ENCODE measurements at regions not wholly inside any gene's neighbourhood (a gene's known extent, or its start where the extent isn't known, plus 50 kb on each side); places are given as distances from the start of the nearest gene placed in this dataset.

DNA sequence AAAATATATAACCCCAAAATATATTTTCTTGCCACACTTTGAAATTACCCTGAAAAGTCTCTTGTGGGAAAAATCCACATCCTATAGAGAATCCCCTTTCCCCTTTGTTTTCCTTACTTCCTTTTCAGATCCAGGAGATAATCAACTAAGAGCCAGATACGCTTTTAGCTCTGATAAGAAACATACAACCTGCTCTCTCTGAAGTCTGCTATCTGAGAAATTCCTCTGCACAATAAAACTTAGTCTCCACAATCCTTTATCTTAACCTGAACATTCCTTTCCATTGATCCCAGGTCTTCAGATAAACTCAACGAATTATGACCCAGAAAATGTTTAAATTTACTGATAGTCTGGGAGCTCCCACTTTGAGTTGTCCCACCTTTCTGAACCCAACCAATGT, 233.4 kb upstream of the SETMAR start:
- Histone ChIP-seq H2BK120ac (ENCODE audit: low read depth, low read length) (no peak overlapping the region), H3K27ac (ENCODE audit: insufficient read depth, low read length) (no peak overlapping the region), H3K9me3 (ENCODE audit: control insufficient read depth, insufficient read depth, low read length) (peaks cover 16% of the 10 kb centered on the region), H2BK5ac (ENCODE audit: low read depth, low read length, poor library complexity, severe bottlenecking) (no peak overlapping the region), H3K4ac (ENCODE audit: low read depth, low read length) (no peak overlapping the region), H2BK20ac (ENCODE audit: low read depth, low read length) (no peak overlapping the region), H3K4me2 (ENCODE audit: low read depth, low read length) (no peak overlapping the region), H2BK15ac (ENCODE audit: low read depth, low read length) (no peak overlapping the region), H3K4me1 (ENCODE audit: control insufficient read depth, insufficient read depth, low read length) (no peaks in the 10 kb centered on the region), H3K4me3 (ENCODE audit: insufficient read depth, low read depth, low read length) (no peak overlapping the region), H3K18ac (ENCODE audit: low read depth, low read length) (no peak overlapping the region), H3K56ac (ENCODE audit: extremely low read depth, insufficient read depth, low read length) (no peak overlapping the region), H4K8ac (ENCODE audit: low read depth in 2 of 2, low read length in 2 of 2) (no peak overlapping the region), H2AK5ac (ENCODE audit: low read depth, low read length) (no peak overlapping the region), H4K5ac (ENCODE audit: low read depth, low read length) (no peak overlapping the region), H4K20me1 (ENCODE audit: insufficient read depth, low read length) (no peaks in the 10 kb centered on the region), H3K9ac (ENCODE audit: low read depth, low read length) (no peak overlapping the region), H3K23ac (ENCODE audit: low read depth, low read length) (no peak overlapping the region), H3K14ac (replicated peaks; ENCODE audit: low read depth, low read length) (no peak overlapping the region), H3K79me1 (ENCODE audit: low read depth in 1 of 2, low read length in 2 of 2) (no peaks in the 10 kb centered on the region), H4K91ac (ENCODE audit: insufficient read depth, low read depth, low read length) (no peak overlapping the region), H3K27me3 (ENCODE audit: control insufficient read depth, insufficient read depth, low read length) (no peaks in the 10 kb centered on the region), H3K9me1 (ENCODE audit: insufficient read depth, low read length) (no peaks in the 10 kb centered on the region), H2AFZ (replicated peaks; ENCODE audit: low read length, poor library complexity) (no peak overlapping the region), H3K36me3 (ENCODE audit: control insufficient read depth, insufficient read depth, low read length) (no peaks in the 10 kb centered on the region), H2AK9ac (replicated peaks; ENCODE audit: low read depth, low read length, poor library complexity) (no peak overlapping the region)
- TF ChIP-seq NFE2L2 (IDR thresholded peaks at IDR 0.05; ENCODE audit: low read depth, low read length) (no peak), MXI1 (IDR thresholded peaks at IDR 0.05; ENCODE audit: borderline replicate concordance, low read depth, low read length) (no peak), MAFK (IDR thresholded peaks at IDR 0.05; ENCODE audit: low read depth, low read length) (no peak), SMC3 (IDR thresholded peaks at IDR 0.05; ENCODE audit: low read depth, low read length) (no peak), RCOR1 (IDR thresholded peaks at IDR 0.05; ENCODE audit: insufficient replicate concordance, low read length) (no peak), FOS (IDR thresholded peaks at IDR 0.05; ENCODE audit: low read depth, low read length) (no peak), CHD1 (IDR thresholded peaks at IDR 0.05; ENCODE audit: low read depth, low read length) (no peak), RFX5 (IDR thresholded peaks at IDR 0.05; ENCODE audit: low read depth, low read length) (no peak), CEBPB (IDR thresholded peaks at IDR 0.05; ENCODE audit: low read depth, low read length) (no peak), POLR2A (IDR thresholded peaks at IDR 0.05; ENCODE audit: low read depth, low read length) (no peak), RAD21 (IDR thresholded peaks at IDR 0.05; ENCODE audit: low read length) (no peak), MAZ (IDR thresholded peaks at IDR 0.05; ENCODE audit: borderline replicate concordance, low read depth, low read length) (no peak), BHLHE40 (IDR thresholded peaks at IDR 0.05; ENCODE audit: low read depth, low read length) (no peak)
- TF ChIP-seq, protein P1, sequence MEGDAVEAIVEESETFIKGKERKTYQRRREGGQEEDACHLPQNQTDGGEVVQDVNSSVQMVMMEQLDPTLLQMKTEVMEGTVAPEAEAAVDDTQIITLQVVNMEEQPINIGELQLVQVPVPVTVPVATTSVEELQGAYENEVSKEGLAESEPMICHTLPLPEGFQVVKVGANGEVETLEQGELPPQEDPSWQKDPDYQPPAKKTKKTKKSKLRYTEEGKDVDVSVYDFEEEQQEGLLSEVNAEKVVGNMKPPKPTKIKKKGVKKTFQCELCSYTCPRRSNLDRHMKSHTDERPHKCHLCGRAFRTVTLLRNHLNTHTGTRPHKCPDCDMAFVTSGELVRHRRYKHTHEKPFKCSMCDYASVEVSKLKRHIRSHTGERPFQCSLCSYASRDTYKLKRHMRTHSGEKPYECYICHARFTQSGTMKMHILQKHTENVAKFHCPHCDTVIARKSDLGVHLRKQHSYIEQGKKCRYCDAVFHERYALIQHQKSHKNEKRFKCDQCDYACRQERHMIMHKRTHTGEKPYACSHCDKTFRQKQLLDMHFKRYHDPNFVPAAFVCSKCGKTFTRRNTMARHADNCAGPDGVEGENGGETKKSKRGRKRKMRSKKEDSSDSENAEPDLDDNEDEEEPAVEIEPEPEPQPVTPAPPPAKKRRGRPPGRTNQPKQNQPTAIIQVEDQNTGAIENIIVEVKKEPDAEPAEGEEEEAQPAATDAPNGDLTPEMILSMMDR (conservative IDR thresholded peaks at IDR 0.05; ENCODE audit: low read depth, low read length) = no peak
- TF ChIP-seq, protein P2, sequence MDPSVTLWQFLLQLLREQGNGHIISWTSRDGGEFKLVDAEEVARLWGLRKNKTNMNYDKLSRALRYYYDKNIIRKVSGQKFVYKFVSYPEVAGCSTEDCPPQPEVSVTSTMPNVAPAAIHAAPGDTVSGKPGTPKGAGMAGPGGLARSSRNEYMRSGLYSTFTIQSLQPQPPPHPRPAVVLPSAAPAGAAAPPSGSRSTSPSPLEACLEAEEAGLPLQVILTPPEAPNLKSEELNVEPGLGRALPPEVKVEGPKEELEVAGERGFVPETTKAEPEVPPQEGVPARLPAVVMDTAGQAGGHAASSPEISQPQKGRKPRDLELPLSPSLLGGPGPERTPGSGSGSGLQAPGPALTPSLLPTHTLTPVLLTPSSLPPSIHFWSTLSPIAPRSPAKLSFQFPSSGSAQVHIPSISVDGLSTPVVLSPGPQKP (IDR thresholded peaks at IDR 0.05; ENCODE audit: borderline replicate concordance, low read depth, low read length) = no peak
- TF ChIP-seq, protein P3, sequence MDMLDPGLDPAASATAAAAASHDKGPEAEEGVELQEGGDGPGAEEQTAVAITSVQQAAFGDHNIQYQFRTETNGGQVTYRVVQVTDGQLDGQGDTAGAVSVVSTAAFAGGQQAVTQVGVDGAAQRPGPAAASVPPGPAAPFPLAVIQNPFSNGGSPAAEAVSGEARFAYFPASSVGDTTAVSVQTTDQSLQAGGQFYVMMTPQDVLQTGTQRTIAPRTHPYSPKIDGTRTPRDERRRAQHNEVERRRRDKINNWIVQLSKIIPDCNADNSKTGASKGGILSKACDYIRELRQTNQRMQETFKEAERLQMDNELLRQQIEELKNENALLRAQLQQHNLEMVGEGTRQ (IDR thresholded peaks at IDR 0.05; ENCODE audit: low read depth, low read length) = no peak
- POLR2A ChIA-PET (ENCODE audit: unreplicated experiment) = no interaction called here
- intact Hi-C loops (cut with micrococcal nuclease) (no loop called here), in situ Hi-C loops (cut with MboI; ENCODE audit: low sequenced_read_pairs) (no loop called here), dilution Hi-C loops (cut with HindIII; ENCODE audit: low sequenced_read_pairs, unreplicated experiment) (no loop called here)
- no CpG with 5 or more reads among the region's 2 CpGs for WGBS, 2 experiments (ENCODE audit: extremely low coverage in 2 of 2, insufficient read length in 1 of 2)
- ATAC-seq (ENCODE audit: low read depth) (no peak), DNase-seq (no peak)
- no TSS peak for BruUV-seq (replicated peaks)
- CTCF ChIA-PET = no interaction called here

Data from IMR-90 (cell line).